ENCODE measurements at regions not wholly inside any gene's neighbourhood (a gene's known extent, or its start where the extent isn't known, plus 50 kb on each side); places are given as distances from the start of the nearest gene placed in this dataset.

DNA sequence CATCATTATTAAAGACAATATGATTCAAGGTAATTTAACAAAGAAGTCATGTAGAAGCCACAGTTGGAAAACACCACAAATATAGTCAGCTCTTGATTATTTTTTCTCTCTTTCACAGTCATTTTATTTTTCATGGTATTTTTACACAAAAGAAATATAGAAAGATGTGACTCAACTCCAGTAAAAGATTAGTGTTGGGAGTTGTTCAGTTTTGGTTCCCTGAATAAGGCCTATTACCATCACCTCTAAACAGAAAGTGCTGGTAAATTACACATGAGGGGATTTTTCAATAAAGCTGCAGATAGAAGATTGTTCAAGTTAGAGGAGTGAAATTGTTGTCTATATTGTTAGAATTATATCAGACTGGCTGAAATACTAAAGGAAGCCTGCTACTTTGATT, 107.0 kb downstream of the DDIT4L start:
- no peak for DNase-seq

DNA sequence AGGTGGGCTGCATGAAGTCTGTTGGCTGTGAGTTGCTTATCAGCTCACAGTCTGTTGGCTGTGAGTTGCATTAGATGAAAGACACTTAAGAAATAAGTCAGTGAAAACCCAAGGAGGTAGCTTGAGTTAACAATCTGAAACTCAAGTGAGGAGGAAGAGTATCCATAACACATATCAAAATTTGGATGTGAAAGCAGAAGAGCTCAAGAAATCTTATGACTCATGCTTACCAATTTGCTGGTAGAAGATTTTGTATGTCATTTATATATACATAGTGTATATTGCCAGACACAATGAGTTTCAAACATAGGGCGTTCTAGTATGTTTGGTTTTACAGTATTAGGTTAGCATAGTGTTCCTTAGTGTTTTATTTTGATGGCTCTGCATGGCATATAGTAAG, 107.4 kb downstream of the DDIT4L start:
- DNase-seq = no peak

DNA sequence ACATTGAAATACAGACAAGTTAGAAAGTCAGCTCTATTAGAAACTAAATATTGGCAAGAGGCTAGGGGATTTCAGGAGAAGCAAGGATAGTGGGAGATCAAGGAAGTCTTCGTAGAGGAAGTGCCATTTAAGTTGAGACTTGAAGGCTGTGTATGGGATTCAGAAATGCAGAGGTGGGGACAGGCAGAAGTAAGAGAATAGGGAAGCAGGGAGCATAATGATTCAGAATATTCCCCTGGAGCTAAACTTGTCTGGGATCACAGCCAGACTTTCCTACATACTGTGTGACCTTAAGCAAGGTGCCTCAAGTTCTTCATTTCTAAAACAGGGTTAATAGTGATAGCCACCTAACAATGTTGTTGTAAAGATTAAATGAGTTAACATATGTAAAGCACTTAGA, 108.8 kb downstream of the DDIT4L start:
- no peak for DNase-seq

DNA sequence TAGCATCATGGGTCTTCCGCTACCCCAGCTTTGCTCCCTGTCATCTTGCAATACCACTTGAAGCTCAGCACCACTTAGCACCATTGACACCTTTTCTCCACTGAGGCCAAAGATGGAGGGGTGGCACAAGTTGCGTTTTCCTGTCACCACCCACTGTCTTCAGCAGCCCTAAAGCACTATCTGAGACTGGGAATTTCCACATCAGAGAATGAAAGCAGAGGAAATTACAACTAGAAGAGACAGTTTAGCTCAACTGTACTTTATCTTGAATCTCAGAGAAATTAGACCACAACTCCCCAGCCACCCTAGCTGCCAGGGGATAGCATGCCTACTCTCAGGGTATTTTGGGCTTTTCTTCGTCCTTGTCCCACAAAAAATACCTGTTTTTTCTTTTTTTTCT, 111.0 kb downstream of the DDIT4L start:
- no peak for DNase-seq

DNA sequence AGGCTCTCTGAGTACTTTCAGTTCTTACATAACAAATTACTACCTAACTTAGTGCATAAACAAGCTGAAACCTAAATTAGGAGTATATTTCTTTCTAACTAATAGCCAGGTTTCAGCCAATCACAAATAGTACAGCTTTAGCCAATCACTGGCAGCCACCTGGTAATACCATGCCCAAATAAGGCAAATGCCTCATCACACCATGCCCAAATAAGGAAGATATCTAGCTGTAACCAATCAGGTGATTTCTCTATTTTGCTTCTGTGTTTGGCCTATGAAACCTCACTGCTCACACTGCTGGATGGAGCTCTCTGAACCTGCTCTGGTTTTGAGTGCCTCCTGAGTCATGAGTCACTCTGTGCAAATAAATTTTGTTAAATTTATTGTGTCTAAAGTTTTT, 113.5 kb downstream of the DDIT4L start:
- no peak for DNase-seq

DNA sequence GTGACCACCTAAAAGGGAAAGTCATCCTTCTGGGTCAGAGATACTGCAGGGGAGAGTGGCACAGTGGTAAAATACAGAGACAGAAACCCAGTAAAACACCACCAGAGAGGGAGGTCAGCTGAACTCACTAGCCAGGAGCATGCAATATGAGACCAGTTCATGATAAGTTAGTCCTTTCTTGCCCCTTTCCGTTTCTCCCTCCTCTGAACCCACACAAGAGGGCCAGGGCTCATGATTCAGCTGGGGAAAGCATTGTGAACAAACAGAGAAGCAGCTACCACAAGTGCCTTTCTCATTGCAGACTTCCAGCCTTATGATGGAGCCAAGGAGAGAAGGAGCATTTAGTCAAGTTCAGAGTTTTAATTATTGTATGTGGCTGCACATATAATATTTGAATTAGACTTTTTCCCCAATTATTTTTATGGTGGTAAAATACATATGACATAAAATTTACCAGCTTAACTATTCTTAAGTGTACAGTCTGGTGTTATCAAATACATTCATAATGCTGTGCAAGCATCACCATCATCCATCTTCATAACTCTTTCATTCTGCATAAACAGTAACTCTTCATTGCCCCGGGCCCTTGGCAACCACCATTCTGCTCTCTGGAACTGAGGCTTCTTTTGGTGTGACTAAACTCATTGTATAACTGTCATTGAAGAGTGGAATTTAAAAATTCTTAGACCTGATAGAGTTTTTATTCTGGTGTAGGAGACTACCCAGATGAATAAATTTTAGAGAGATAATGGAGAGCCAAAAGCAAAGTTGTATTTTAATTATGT, 114.6 kb downstream of the DDIT4L start:
- DNase-seq = no peak

DNA sequence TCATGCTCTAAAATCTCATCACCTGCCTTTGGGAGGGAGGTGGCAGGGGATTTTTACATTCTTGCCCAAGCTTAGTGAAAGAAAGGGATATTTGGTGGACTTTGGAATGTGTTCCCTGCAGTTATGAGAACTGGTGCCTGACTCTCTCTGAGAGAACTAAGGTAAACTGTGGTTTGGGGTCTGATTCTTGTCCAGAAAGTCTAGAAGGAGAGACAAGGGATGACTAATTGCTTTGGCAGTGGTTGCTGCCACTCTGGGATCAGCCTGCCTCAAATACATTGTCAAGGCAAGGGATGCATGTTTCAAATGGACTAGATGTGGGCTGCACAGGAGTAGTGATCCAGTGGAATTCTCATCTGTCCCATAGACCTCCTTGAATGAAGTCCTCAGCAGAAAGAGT, 115.2 kb downstream of the DDIT4L start:
- no peak for DNase-seq

DNA sequence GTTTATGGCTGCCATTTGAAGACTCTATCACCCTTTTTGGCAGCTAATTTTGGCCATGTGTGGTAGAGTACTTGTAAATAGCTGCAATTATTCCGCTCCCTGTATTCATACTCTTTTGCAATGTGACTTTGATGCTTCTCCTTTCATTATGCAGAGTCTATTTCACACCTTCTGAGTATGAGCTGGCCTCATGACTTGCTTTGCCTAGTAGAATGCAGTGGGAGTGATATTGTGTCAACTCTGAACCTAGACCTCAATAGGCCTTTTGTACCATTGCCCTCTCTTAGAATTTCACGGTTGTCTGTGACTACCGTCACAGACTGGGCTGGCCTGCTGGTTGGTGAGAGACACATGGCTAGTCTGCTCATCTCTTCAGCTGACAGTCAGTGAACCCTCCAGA, 118.8 kb downstream of the DDIT4L start:
- no peak for DNase-seq

DNA sequence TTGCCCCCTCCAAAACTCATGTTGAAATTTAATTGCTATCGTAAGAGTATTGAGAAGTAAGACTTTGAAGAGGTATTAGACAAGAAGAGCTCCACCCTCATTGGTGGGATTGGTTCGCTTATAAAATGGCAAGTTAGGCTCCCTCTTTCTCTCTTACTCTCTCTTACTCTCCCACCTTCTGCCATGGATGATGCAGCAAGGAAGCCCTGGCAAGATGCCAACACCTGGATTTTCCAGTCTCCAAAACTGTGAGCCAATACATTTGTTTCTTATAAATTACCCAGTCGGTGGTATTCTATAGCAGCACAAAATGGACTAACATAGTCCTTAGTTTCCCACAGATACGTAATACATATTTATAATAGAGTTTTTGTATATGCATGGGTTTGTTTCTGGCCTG, 119.4 kb downstream of the DDIT4L start:
- no peak for DNase-seq

DNA sequence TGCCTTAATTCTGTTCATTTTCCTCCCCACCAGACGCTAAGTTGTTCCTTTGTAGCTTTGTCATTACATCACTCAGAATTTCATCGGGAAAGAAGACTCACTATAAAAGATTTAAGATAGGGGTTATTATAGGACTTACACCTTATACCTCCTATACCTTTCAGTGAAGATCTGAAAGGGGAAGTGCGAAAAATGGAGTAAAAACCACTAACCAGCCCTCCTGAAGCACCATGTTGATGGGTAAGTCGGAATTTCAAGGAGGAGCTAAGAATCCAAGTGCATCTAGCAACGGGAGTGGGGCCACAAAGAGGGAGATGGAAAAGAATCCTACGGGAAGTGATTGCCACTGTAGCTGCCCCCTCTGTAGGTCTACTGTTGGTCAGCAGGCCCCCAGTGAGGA, 119.1 kb upstream of the H2AZ1 start:
- no peak for DNase-seq

DNA sequence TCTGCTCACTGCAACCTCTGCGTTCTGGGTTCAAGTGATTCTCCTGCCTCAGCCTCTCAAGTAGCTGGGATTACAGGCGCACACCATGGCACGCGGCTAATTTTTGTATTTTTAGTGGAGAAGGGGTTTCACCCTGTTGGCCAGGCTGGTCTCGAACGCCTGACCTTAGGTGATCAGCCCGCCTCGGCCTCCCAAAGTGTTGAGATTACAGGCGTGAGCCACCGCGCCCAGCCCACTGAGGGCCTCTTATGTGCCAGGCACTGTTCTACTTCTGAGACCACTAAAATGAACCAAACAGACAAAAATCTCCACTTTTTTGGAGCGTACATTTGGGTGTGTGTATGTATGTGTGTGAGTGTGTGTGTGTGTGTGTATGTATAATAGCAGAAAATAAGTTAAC, 117.2 kb upstream of the H2AZ1 start:
- no peak for DNase-seq

DNA sequence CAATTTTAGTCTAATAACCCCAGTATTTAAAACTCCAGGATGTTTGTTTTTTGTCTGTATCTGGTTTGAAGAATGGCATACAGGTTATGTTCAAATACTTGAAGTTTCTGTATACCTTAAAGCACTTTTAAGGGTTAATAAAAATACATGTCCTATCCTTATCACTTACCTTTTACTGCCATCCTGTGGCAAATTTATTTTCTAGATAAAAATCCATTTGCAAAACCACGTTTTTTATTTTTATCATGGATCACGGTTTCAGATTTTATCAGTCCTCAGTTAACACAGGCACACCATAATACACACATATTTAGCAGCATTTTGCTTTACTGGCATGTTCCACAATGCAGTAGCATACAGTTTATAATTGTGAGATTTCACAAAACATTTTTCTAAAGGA, 113.3 kb upstream of the H2AZ1 start:
- no peak for DNase-seq

DNA sequence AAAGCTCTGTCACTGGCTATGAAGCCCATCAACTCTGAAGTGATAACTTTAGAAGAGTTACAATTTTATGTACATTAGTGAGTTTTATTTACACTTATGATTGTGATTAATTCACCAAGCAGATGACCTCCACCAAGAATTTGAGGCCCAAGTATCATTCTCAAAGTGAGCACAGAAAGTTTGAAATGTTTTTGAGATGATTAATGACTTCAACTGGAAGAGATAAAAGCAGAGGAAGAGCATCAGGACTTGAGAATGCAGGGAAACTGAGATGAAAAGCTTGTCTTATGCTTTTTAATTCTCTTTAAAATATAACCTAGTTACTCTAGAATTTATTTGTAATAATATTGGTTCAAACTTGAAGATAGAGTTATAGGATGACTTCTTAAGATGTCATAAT, 112.8 kb upstream of the H2AZ1 start:
- no peak for DNase-seq

DNA sequence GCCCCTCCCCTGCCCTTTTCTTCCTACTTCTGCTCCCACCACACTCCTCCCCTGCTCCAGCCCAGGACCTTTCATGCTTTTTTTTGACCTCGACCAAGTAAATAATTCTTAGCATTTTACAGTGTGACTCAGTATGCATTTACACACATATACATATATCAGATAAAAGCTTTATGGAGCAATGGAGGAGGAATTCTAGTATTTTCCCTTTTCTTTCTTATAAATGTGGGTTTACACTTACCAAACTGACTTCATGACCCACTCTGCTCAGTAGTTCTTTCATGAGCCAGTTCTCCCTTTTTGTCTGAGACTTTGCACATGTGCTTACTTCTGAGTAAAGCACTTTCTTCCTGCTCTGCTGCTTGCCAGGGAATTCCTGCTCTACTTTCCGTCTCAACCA, 111.8 kb upstream of the H2AZ1 start:
- DNase-seq = no peak

DNA sequence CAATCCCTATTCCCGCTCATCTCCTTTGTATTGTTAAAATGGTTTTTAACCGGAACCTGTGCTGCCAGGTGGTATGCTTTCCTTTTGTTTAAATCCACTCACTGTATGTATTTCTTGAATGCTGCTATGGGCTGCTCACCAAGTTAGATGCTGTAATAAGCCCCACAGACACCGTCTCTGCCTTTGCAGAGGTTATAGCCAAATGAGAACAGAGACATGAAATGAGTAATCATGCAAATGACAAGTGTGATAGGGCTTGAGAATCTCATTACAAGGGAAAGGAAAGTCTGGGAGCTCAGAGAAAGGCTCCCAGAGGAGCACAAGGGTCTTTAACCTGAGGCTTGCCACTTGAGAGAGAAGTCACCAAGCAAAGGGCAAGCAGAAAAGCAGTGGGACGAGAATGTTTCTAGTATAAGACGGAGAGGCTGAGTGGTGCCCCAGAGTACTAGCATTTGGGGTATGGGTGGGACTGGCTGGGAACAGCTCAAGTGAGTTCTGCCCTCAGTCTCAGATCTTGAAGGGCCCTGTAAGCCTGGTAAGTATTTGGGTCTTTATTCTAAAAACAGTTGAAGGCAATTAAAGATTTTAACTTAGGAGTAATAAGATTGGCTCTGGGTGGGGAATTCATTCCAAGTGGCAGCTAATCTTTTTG, 110.8 kb upstream of the H2AZ1 start:
- no peak for DNase-seq

DNA sequence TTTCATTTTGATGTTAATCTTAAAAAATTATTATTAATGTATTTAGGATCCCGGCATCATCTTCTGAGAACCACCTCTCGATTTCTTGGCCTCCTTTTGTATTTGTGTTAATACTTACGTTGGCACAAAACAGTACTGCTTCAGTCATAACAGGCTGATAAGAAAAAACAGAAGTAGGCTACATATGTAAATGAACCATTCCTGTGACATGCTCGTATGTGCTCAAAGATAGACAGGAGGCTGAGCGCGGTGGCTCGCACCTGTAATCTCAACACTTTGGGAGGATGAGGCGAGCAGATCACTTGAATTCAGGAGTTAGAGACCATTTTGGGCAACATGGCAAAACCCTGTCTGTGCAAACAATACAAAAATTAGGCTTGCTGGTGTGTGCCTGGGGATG, 109.4 kb upstream of the H2AZ1 start:
- no peak for DNase-seq

DNA sequence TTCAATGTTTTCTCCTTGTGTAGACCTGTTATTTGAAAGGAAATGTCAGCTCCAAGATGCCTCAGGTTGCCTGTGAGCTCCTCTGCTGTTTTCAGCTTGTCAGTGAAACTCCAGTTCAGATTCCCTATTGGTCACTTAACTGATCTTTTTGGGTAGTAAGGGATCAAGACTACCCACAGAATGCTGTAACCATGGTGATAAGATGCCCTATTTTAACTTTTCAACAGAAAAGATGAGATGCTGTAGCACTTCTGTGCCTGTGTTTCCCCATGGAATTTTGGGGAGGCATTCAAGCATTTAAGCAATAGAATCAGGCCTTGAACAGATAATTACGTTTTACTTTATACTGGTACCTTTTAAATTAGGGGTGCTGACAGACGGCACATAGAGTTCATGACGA, 106.6 kb upstream of the H2AZ1 start:
- no peak for DNase-seq

DNA sequence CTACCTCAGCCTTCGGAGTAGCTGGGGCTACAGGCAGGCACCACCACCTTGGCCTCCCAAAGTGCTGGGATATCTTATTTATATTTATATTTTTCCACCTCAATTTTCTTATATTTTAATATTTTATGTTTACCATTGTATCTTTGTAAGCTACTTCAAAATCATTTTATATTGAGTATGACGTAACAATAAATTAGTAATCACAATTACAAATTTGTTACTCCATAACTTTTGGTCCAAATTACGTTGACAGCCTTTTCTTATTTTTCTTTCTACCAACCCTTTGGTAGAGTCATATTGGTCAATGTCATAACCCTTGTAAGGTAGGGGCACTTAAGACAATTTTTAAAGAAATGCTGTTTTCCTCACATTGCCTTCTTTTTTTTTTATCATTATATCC, 104.0 kb upstream of the H2AZ1 start:
- no peak for DNase-seq

DNA sequence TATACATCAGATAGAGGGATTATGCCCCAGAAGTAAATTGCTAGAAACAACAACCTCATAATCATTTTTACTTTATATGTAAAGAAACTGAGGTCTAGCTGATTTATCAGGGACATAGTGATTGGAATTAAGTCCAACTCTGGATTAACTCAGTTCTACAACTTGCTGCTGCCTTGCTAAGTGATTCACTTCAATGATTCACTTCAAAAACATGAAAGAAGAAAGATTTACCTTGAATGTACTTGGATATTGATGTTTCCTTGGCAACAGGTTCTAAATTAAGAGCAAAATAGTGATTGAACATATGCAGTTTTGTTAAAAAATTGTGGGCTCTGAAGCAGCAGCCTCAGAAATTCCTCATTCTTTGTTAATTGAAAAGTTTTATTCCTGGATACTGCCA, 99.8 kb upstream of the H2AZ1 start:
- no peak for DNase-seq

DNA sequence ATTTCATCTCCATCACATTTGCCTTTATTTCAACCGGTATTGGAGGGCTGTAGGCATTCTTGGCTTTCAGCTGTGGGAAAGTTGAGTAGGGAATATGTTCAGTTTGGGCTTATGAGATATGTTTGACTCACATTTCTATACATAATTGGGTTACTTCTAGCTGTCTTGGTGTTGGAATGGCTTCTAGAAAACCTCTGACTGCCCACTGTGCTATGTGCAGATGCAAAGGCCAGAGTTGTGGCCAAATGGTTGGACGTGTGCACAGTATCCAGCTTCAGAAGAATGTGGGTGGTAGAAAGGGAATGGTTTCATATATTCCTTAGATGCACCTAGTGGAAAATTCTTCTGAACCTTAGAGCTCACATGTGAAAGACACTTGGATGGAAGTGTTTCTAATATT, 92.6 kb upstream of the H2AZ1 start:
- DNase-seq = no peak

DNA sequence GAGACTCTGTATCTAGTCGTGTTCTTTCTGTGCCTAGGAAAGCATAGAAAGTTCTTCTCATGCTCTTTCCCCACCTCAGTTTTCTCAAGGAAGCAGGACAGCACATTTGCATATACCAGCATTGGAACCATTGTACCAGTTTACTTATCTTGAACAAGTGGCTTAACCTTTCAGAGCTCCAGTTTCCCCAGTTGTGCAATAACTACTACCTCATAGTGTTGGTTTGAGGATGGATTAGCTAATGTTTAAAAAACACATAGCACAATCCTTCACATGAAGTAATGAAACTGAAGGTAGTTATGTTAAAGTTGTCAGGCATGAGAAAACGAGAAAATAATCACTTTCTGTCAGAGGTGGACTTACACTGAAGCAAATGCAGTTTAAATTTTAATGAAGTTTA, 92.2 kb upstream of the H2AZ1 start:
- no peak for DNase-seq

DNA sequence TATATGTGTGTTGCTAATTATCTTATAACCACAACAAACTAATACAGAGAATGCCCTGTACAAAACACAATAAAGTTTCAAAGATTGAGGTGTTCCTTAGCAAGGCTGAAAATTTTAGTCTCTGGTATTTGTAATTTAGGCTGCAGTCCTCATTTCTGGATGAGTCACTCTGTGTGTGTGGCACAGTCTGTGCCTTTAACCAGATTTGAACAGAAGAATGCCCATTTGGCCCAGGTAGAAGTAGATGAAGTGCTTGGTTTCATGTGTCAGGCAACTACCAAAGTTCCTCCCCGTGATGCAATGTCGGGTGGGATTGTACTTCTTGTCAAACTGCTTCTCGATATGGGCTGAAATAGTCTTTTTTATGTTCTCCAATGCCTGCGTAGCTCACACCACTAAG, 91.6 kb upstream of the H2AZ1 start:
- DNase-seq = no peak

DNA sequence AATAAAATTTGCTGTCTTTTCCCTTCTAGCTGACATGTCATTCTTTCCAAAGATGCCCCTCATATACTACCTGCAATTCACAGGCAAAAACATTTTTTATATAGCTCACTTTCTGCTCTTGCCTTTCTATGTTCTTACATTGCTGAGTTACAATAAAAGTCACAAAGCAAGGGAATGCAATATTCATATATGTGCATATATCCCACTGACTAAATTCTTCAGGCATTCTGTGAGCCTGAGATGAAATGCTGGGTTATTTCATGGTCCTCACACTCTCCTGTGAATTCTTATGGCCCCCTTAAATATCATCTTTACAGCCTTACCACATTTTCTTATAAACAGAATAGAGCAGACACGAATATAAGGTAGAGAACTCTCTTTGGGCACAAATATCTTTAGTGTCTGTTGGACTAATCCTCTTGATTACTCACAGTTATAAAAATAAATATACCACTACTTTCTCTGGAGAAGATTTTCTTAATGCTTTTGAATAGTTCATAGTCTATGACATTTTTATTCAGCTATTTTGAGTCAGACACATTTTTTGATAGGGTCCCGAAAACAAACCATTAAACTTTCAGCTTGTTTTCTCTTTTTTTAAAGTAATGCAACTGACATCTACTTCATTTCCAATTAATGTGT, 84.1 kb upstream of the H2AZ1 start:
- no peak for DNase-seq

DNA sequence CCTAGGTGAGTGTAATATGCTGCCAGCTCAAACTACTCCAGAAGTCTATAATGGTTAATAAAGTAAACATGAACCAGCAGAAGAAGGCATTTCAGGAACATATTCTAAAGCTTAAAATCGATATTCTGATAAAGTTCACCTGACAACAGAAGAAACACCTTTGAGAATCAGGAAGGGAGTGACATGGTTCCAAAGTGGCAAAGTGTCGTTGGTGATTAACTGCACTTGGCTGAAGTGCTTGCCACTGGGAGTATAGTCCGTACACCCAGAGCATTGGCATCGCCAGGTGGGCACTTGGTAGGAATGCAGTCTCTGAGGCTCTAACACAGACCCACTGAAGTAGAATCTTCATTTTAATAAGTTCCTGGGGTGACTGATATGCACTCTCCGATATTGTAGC, 76.0 kb upstream of the H2AZ1 start:
- no peak for DNase-seq

DNA sequence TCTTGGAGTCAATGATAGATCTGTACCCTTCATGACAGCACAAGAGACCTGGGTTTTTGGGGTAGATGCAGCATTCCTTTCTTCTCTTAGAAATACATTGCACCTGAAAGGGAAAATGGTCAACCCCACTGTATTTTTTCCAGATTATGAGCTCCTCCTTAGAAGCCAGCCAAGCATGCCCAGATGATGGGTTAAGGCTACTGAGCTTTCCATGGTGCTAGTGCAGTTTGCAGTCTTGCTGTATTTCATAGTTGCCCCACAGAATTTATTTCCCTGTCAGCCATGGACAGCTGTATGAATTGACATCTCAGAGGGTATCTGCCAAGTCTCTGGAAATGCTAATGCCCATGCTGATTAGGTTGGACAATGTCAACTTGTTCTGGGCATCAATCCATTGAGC, 73.7 kb upstream of the H2AZ1 start:
- DNase-seq = no peak

Data from femur (tissue), 1 donor.